IMR-90 (cell line): ENCODE measurements at regions not wholly inside any gene's neighbourhood (a gene's known extent, or its start where the extent isn't known, plus 50 kb on each side); places are given as distances from the start of the nearest gene placed in this dataset.

Source experiments
- ATAC-seq: fragments of 200-7000 bp; cut with Tn5 transposase; 2 replicates; pipeline ENCODE4 v1.9.1; 2020; ENCODE audit warnings: low read depth, mild to moderate bottlenecking, moderate library complexity
- BruUV-seq: library from RNA; stranded (reverse); fragments of 400-500 nt; replicated peaks from 2 replicates; lab custom pipeline; 2021; lab: Mats Ljungman, UMichigan
- CTCF ChIA-PET: fragments of 300-600 bp; formaldehyde crosslinking; extraction: SDS; loops from one replicate; lab custom pipeline; 2021; ENCODE audit warnings: antibody characterized with exemption; lab: Yijun Ruan, JAX
- POLR2A ChIA-PET: fragments of 300-600 bp; sonication (Branson Sonifier 250); formaldehyde crosslinking; loops from one replicate; lab custom pipeline; 2022; ENCODE audit warnings: antibody characterized with exemption; ENCODE audit not compliant: unreplicated experiment; lab: Charles Lee
- DNase-seq: peaks from one replicate; pipeline ENCODE4 v3.0.0; 2013
- H2AFZ ChIP-seq: replicated peaks from 2 replicates; pipeline ENCODE3; 2013; ENCODE audit warnings: low read length, mild to moderate bottlenecking; ENCODE audit not compliant: poor library complexity
- H2AK5ac ChIP-seq: 2 replicates; pipeline ENCODE4 v1.6.1; 2013; ENCODE audit warnings: low read depth, low read length, inconsistent platforms
- H2AK9ac ChIP-seq: replicated peaks from 2 replicates; pipeline ENCODE3; 2013; ENCODE audit warnings: mild to moderate bottlenecking, low read depth, low read length, moderate library complexity; ENCODE audit not compliant: poor library complexity
- H2BK120ac ChIP-seq: 2 replicates; pipeline ENCODE4 v1.6.1; 2013; ENCODE audit warnings: low read depth, low read length, inconsistent platforms
- H2BK15ac ChIP-seq: 3 replicates; pipeline ENCODE4 v1.6.1; 2013; ENCODE audit warnings: low read depth, low read length, inconsistent platforms
- H2BK20ac ChIP-seq: 2 replicates; pipeline ENCODE4 v1.6.1; 2013; ENCODE audit warnings: low read depth, mild to moderate bottlenecking, inconsistent platforms, low read length, moderate library complexity
- H2BK5ac ChIP-seq: 2 replicates; pipeline ENCODE4 v1.6.1; 2013; ENCODE audit warnings: mild to moderate bottlenecking, low read depth, low read length, inconsistent platforms; ENCODE audit not compliant: poor library complexity, severe bottlenecking
- H3K14ac ChIP-seq: replicated peaks from 2 replicates; pipeline ENCODE4 v1.6.1; 2013; ENCODE audit warnings: low read depth, low read length, inconsistent platforms
- H3K18ac ChIP-seq: 2 replicates; pipeline ENCODE4 v1.6.1; 2013; ENCODE audit warnings: low read depth, low read length, control low read depth
- H3K23ac ChIP-seq: 2 replicates; pipeline ENCODE4 v1.6.1; 2013; ENCODE audit warnings: low read depth, low read length, inconsistent platforms
- H3K27ac ChIP-seq: 2 replicates; pipeline ENCODE4 v1.5.1; 2013; ENCODE audit warnings: mild to moderate bottlenecking, control low read depth, low read length; ENCODE audit not compliant: insufficient read depth
- H3K27me3 ChIP-seq: 2 replicates; pipeline ENCODE4 v1.6.1; 2013; ENCODE audit warnings: low read length; ENCODE audit not compliant: control insufficient read depth, insufficient read depth
- H3K36me3 ChIP-seq: 2 replicates; pipeline ENCODE4 v1.6.1; 2013; ENCODE audit warnings: low read length, mixed read lengths; ENCODE audit not compliant: control insufficient read depth, insufficient read depth
- H3K4ac ChIP-seq: 2 replicates; pipeline ENCODE4 v1.6.1; 2013; ENCODE audit warnings: low read depth, low read length, inconsistent platforms
- H3K4me1 ChIP-seq: 2 replicates; pipeline ENCODE4 v1.6.1; 2013; ENCODE audit warnings: low read length, mixed read lengths; ENCODE audit not compliant: control insufficient read depth, insufficient read depth
- H3K4me2 ChIP-seq: 2 replicates; pipeline ENCODE4 v1.6.1; 2013; ENCODE audit warnings: low read depth, mild to moderate bottlenecking, control low read depth, low read length, moderate library complexity
- H3K4me3 ChIP-seq: 2 replicates; pipeline ENCODE4 v1.5.1; 2013; ENCODE audit warnings: low read depth, mild to moderate bottlenecking, control low read depth, low read length, moderate library complexity; ENCODE audit not compliant: insufficient read depth
- H3K56ac ChIP-seq: 2 replicates; pipeline ENCODE4 v1.6.1; 2013; ENCODE audit warnings: low read length, inconsistent platforms; ENCODE audit not compliant: insufficient read depth; ENCODE audit errors: extremely low read depth
- H3K79me1 ChIP-seq, 2 experiments: 2 replicates each; pipeline ENCODE4 v1.6.1; 2013; ENCODE audit warnings: low read length in 2 of 2, inconsistent platforms in 1 of 2, low read depth in 1 of 2
- H3K9ac ChIP-seq: 2 replicates; pipeline ENCODE4 v1.6.1; 2013; ENCODE audit warnings: low read depth, low read length, control low read depth
- H3K9me1 ChIP-seq: 2 replicates; pipeline ENCODE4 v1.6.1; 2013; ENCODE audit warnings: low read length, inconsistent platforms; ENCODE audit not compliant: insufficient read depth
- H3K9me3 ChIP-seq: 2 replicates; pipeline ENCODE4 v1.6.1; 2013; ENCODE audit warnings: low read length; ENCODE audit not compliant: control insufficient read depth, insufficient read depth
- H4K20me1 ChIP-seq: 2 replicates; pipeline ENCODE4 v1.6.1; 2013; ENCODE audit warnings: low read length, inconsistent platforms; ENCODE audit not compliant: insufficient read depth
- H4K5ac ChIP-seq: 2 replicates; pipeline ENCODE4 v1.6.1; 2013; ENCODE audit warnings: mild to moderate bottlenecking, low read depth, low read length, control low read depth
- H4K8ac ChIP-seq, 2 experiments: 2 replicates each; pipeline ENCODE4 v1.6.1; 2013; ENCODE audit warnings: low read depth in 2 of 2, low read length in 2 of 2, control low read depth in 1 of 2, inconsistent platforms in 1 of 2
- H4K91ac ChIP-seq: 2 replicates; pipeline ENCODE4 v1.6.1; 2013; ENCODE audit warnings: low read depth, low read length, inconsistent platforms; ENCODE audit not compliant: insufficient read depth
- BHLHE40 ChIP-seq: fragments of 150-350 bp; IDR thresholded peaks from 2 replicates; pipeline ENCODE4 v1.6.1; 2016; ENCODE audit warnings: mild to moderate bottlenecking, low read depth, low read length
- CEBPB ChIP-seq: IDR thresholded peaks from 2 replicates; pipeline ENCODE4 v1.6.1; 2012; ENCODE audit warnings: low read depth, low read length, improper control_type of control experiment
- MAZ ChIP-seq: IDR thresholded peaks from 2 replicates; pipeline ENCODE4 v1.6.1; 2012; ENCODE audit warnings: low read depth, mild to moderate bottlenecking, low read length, improper control_type of control experiment, moderate library complexity, borderline replicate concordance
- RAD21 ChIP-seq: IDR thresholded peaks from 2 replicates; pipeline ENCODE4 v1.6.1; 2012; ENCODE audit warnings: low read length, improper control_type of control experiment
- WGBS, 2 experiments: methylation state at CpG; one replicate each; pipeline versions ENCODE4 v1.1.5 to v1.1.7; 2013; ENCODE audit warnings: missing lambda C conversion rate in 2 of 2; ENCODE audit not compliant: insufficient read length in 1 of 2; ENCODE audit errors: extremely low coverage in 2 of 2; 5-methylcytosine and 5-hydroxymethylcytosine counted together
- dilution Hi-C: fragments of 300-500 bp; cut with HindIII; formaldehyde crosslinking; loops from one replicate; pipeline ENCODE4 v1.14.3; 2018; ENCODE audit warnings: low sequenced_read_pairs; ENCODE audit not compliant: unreplicated experiment
- in situ Hi-C: fragments of 300-500 bp; cut with MboI; formaldehyde crosslinking; loops from 3 replicates; pipeline ENCODE4 v1.14.3; 2019; ENCODE audit warnings: low sequenced_read_pairs, inconsistent platforms, mixed read lengths
- intact Hi-C: fragments of 100-400 bp; cut with micrococcal nuclease; formaldehyde crosslinking; loops from 2 replicates; pipeline ENCODE4 v1.10.0; 2022
- TF ChIP-seq, protein P1 (sequence below): fragments of 150-350 bp; IDR thresholded peaks from 2 replicates; pipeline ENCODE4 v1.6.1; 2016; ENCODE audit warnings: low read depth, mild to moderate bottlenecking, low read length, moderate library complexity, borderline replicate concordance

DNA sequence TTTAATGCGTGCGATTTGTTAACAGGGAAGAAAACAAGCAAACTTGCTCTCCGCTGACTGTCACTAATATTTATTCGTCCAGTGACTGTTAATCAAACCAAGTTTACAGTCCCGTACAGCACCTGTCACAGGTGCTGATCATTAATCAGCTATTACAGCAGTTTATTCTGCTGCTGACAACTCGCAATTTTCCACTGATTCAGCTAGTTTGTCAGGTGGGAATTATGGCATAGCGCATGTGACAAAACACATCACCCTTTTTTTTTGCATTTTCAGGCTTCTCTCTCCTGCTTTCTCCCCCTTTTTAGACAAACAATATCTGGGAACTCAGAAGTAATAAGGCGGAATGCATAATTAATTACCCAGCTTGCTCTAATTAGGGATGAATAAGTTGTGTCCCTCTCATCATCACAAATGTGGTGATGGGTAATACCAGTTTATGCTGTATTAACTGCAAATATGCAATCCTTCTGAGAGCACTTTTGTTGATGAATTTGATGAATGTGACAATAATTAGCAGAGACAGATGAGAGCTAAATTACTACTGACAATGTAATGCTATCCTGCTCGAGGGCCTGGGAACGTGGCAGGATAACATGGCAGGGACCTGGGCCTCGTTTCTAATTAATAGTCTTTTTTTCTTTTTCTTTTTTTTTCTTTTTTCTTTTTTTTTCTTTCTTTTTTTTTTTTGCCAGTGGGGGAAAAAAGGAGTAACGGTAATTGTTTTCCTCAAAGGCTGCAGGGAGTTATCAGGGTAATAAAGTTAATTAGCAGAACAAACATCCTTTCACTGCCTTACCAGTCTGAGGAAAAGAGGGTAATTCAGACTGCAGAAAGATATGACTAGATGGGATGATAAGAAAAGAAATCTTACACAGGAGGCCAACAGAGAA is 150.3 kb upstream of the SOX2 start:
- dilution Hi-C loops, result no loop called here

More for the DNA sequence above, 150.3 kb upstream of the SOX2 start:
- Histone ChIP-seq H3K18ac (no peak overlapping the region), H3K9me3 (peaks cover 9% of the 10 kb centered on the region), H2AK5ac (no peak overlapping the region), H3K23ac (no peak overlapping the region), H2BK120ac (no peak overlapping the region), H4K8ac (no peak overlapping the region), H3K36me3 (no peaks in the 10 kb centered on the region), H4K20me1 (no peaks in the 10 kb centered on the region), H4K91ac (no peak overlapping the region), H3K4ac (no peak overlapping the region), H3K14ac (no peak overlapping the region), H3K79me1 (no peaks in the 10 kb centered on the region), H4K5ac (no peak overlapping the region), H3K4me3 (no peak overlapping the region), H2BK5ac (no peak overlapping the region), H3K9me1 (no peaks in the 10 kb centered on the region), H3K4me2 (no peak overlapping the region), H3K27ac (no peak overlapping the region), H2AFZ (no peak overlapping the region), H2BK20ac (no peak overlapping the region), H2BK15ac (no peak overlapping the region), H3K9ac (no peak overlapping the region), H2AK9ac (no peak overlapping the region), H3K27me3 (no peaks in the 10 kb centered on the region), H3K56ac (no peak overlapping the region), H3K4me1 (no peaks in the 10 kb centered on the region)
- WGBS, 2 experiments, result 13% methylated on average over 3 of the region's 12 CpGs; no CpG with 5 or more reads in 1 of the 2 experiments
- POLR2A ChIA-PET, result no interaction called here
- BruUV-seq, result no TSS peak
- no peak for ATAC-seq
- no peak for TF ChIP-seq MAZ
- no peak for TF ChIP-seq CEBPB
- no peak for TF ChIP-seq RAD21
- no peak for TF ChIP-seq BHLHE40
- TF ChIP-seq, protein P1, sequence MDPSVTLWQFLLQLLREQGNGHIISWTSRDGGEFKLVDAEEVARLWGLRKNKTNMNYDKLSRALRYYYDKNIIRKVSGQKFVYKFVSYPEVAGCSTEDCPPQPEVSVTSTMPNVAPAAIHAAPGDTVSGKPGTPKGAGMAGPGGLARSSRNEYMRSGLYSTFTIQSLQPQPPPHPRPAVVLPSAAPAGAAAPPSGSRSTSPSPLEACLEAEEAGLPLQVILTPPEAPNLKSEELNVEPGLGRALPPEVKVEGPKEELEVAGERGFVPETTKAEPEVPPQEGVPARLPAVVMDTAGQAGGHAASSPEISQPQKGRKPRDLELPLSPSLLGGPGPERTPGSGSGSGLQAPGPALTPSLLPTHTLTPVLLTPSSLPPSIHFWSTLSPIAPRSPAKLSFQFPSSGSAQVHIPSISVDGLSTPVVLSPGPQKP, result no peak
- in situ Hi-C loops (no loop called here), intact Hi-C loops (no loop called here)
- CTCF ChIA-PET, result no interaction called here
- DNase-seq, result no peak
